PC-9 (cell line): ENCODE measurements at regions not wholly inside any gene's neighbourhood (a gene's known extent, or its start where the extent isn't known, plus 50 kb on each side); places are given as distances from the start of the nearest gene placed in this dataset.

Source experiments
- BruUV-seq: library from RNA; stranded (reverse); fragments of 400-500 nt; replicated peaks from 2 replicates; lab custom pipeline; 2021; lab: Mats Ljungman, UMichigan
- CTCF ChIA-PET: fragments of 300-600 bp; sonication (Branson Sonifier 250); formaldehyde crosslinking; loops from one replicate; lab custom pipeline; 2022; ENCODE audit warnings: antibody characterized with exemption; lab: Charles Lee
- POLR2A ChIA-PET: fragments of 300-600 bp; sonication (Branson Sonifier 250); formaldehyde crosslinking; loops from one replicate; lab custom pipeline; 2022; ENCODE audit warnings: antibody characterized with exemption; ENCODE audit not compliant: unreplicated experiment; lab: Charles Lee
- DNase-seq, 2 experiments: peaks; one replicate each; pipeline versions ENCODE4 v3.0.0 to v3.0.0-alpha.2; 2015 to 2022; ENCODE audit warnings: mixed read lengths in 1 of 2
- H2AFZ ChIP-seq: fragments of 200-600 bp; sonication (generic); 2 replicates; pipeline ENCODE4 v1.8.1; 2017; ENCODE audit warnings: antibody characterized with exemption
- H3F3A ChIP-seq: fragments of 200-600 bp; sonication (generic); 2 replicates; pipeline ENCODE4 v1.8.1; 2017; ENCODE audit warnings: antibody characterized with exemption, mild to moderate bottlenecking, low read depth; ENCODE audit not compliant: insufficient read depth
- H3K27ac ChIP-seq: fragments of 200-600 bp; sonication (generic); 2 replicates; pipeline ENCODE4 v1.6.1; 2016; ENCODE audit warnings: mixed run types
- H3K27me3 ChIP-seq: fragments of 200-600 bp; sonication (generic); 2 replicates; pipeline ENCODE4 v1.6.1; 2016; ENCODE audit warnings: low read depth, mixed run types; ENCODE audit not compliant: insufficient read depth
- H3K36me3 ChIP-seq: fragments of 200-600 bp; sonication (generic); 2 replicates; pipeline ENCODE4 v1.6.1; 2016; ENCODE audit warnings: low read depth, mixed run types
- H3K4me1 ChIP-seq: fragments of 200-600 bp; sonication (generic); replicated peaks from 2 replicates; pipeline ENCODE4 v1.6.1; 2016; ENCODE audit warnings: mixed run types; ENCODE audit not compliant: insufficient read depth
- H3K4me2 ChIP-seq: fragments of 200-600 bp; sonication (generic); 2 replicates; pipeline ENCODE4 v1.6.1; 2017; ENCODE audit warnings: mixed run types
- H3K4me3 ChIP-seq: fragments of 200-600 bp; sonication (generic); 2 replicates; pipeline ENCODE4 v1.6.1; 2016; ENCODE audit warnings: mixed run types
- H3K79me2 ChIP-seq: fragments of 200-600 bp; sonication (generic); 2 replicates; pipeline ENCODE4 v1.6.1; 2017; ENCODE audit warnings: low read depth, mixed run types
- H3K9me2 ChIP-seq: fragments of 200-600 bp; sonication (generic); 2 replicates; pipeline ENCODE4 v1.8.1; 2017; ENCODE audit warnings: mild to moderate bottlenecking; ENCODE audit not compliant: insufficient read depth
- H3K9me3 ChIP-seq: fragments of 200-600 bp; sonication (generic); 2 replicates; pipeline ENCODE4 v1.8.1; 2016; ENCODE audit warnings: low read depth; ENCODE audit not compliant: insufficient read depth
- H4K20me1 ChIP-seq: fragments of 200-600 bp; sonication (generic); 2 replicates; pipeline ENCODE4 v1.8.1; 2017; ENCODE audit not compliant: insufficient read depth
- CTCF ChIP-seq: fragments of 200-600 bp; sonication (generic); conservative IDR thresholded peaks from 2 replicates; pipeline ENCODE4 v1.6.1; 2017; ENCODE audit warnings: mixed run types, antibody characterized with exemption, mild to moderate bottlenecking, moderate library complexity
- EZH2 ChIP-seq: fragments of 200-600 bp; sonication (generic); IDR thresholded peaks from 2 replicates; pipeline ENCODE4 v1.8.0; 2017; ENCODE audit warnings: antibody characterized with exemption, low read depth
- intact Hi-C: fragments of 100-400 bp; cut with micrococcal nuclease; formaldehyde crosslinking; loops from one replicate; pipeline ENCODE4 v1.10.0; 2022; ENCODE audit not compliant: unreplicated experiment

GRCh38 chr1:58939666-58940370 lies 156.0 kb upstream of the JUN start:
- BruUV-seq: no TSS peak
- CTCF ChIA-PET: no interaction called here
- no peaks in the 10 kb centered on the region for H3K36me3 ChIP-seq
- no peaks in the 10 kb centered on the region for H4K20me1 ChIP-seq
- H3K4me3 ChIP-seq: no peak overlapping the region
- no peak overlapping the region for H3K4me2 ChIP-seq
- no peaks in the 10 kb centered on the region for H3K79me2 ChIP-seq
- intact Hi-C loops: no loop called here
- H3K4me1 ChIP-seq: peaks cover 12% of the 10 kb centered on the region
- H3F3A ChIP-seq: peaks cover 3% of the 10 kb centered on the region
- H3K9me2 ChIP-seq: no peaks in the 10 kb centered on the region
- no peak overlapping the region for H3K27ac ChIP-seq
- no peak for DNase-seq
- H2AFZ ChIP-seq: no peak overlapping the region
- H3K9me3 ChIP-seq: no peaks in the 10 kb centered on the region
- POLR2A ChIA-PET: no interaction called here
- TF ChIP-seq CTCF (no peak), EZH2 (no peak)
- H3K27me3 ChIP-seq: no peaks in the 10 kb centered on the region

DNA sequence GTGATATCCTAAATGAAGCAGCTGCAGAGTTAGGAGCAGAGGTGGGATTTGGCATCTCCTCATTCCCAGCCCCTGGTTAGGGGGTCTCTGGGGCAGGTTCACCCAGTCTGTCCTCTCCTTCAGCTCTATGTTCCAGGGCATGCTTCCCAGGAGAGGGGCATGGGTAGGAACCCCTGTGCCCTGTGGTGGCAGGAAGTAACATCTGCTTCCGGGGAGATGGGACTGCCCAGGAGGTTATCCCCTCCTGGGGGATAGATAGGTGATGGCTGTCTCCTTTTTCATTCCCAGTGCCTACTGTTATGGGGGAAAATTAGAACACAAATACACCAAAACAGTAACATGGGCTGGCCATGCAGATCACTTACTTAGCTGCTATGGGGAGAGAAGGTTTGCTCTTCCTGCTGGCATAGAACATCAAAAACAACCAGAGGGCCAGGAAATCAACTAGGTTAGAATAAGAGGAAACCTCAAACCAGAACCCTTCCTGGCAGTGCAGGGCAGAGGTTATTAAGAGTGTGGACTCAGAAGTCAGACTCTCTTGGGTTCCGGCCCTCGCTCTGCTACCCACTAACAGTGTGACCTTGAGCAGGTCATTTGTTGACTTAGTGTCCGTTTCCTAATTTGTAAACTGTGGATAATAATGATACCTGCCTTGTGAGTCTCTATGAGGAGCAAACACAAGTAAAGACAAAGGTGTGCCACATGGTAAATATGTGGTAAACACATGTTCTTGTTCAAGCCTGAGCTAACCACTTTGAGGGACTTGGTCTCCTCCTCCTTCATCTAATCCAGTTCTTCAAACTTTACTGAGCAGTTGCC lies 157.8 kb upstream of the JUN start:
- no peaks in the 10 kb centered on the region for H4K20me1 ChIP-seq
- H3K79me2 ChIP-seq: no peaks in the 10 kb centered on the region
- H3K36me3 ChIP-seq: no peaks in the 10 kb centered on the region
- ChIA-PET POLR2A (no interaction called here), CTCF (no interaction called here)
- no peaks in the 10 kb centered on the region for H3K9me2 ChIP-seq
- no peaks in the 10 kb centered on the region for H3K9me3 ChIP-seq
- no peak overlapping the region for H3K4me2 ChIP-seq
- no peak overlapping the region for H3K4me3 ChIP-seq
- DNase-seq: no peak
- H3K27me3 ChIP-seq: no peaks in the 10 kb centered on the region
- intact Hi-C loops: no loop called here
- no peak overlapping the region for H3K27ac ChIP-seq
- H2AFZ ChIP-seq: no peak overlapping the region
- TF ChIP-seq CTCF (no peak), EZH2 (no peak)
- H3F3A ChIP-seq: no peaks in the 10 kb centered on the region
- no peaks in the 10 kb centered on the region for H3K4me1 ChIP-seq
- BruUV-seq: no TSS peak

- BruUV-seq: no TSS peak
- no peak for DNase-seq
- POLR2A ChIA-PET: interaction anchor here (0.6 kb wide), 2 partner anchors 58 to 119 kb away, joined by 5 to 6 read pairs; no protein-coding TSS in a partner anchor
- no peak overlapping the region for H3K4me2 ChIP-seq
- H3K4me1 ChIP-seq: no peaks in the 10 kb centered on the region
- H3K36me3 ChIP-seq: no peaks in the 10 kb centered on the region
- no peaks in the 10 kb centered on the region for H3K79me2 ChIP-seq
- H3K9me3 ChIP-seq: no peaks in the 10 kb centered on the region
- H2AFZ ChIP-seq: no peak overlapping the region
- CTCF ChIA-PET: interaction anchor here (0.7 kb wide), 1 partner anchor 204 kb away, joined by 3 read pairs; no protein-coding TSS in a partner anchor
- H3F3A ChIP-seq: no peaks in the 10 kb centered on the region
- no peak for TF ChIP-seq CTCF
- TF ChIP-seq EZH2: no peak
- no peak overlapping the region for H3K27ac ChIP-seq
- H3K4me3 ChIP-seq: no peak overlapping the region
- H3K27me3 ChIP-seq: no peaks in the 10 kb centered on the region
- intact Hi-C loops: no loop called here
- no peaks in the 10 kb centered on the region for H3K9me2 ChIP-seq
- no peaks in the 10 kb centered on the region for H4K20me1 ChIP-seq
Observed at GRCh38 chr1:58942759-58943191, 158.9 kb upstream of the JUN start.
